ENCODE measurements at regions not wholly inside any gene's neighbourhood (a gene's known extent, or its start where the extent isn't known, plus 50 kb on each side); places are given as distances from the start of the nearest gene placed in this dataset.

DNA sequence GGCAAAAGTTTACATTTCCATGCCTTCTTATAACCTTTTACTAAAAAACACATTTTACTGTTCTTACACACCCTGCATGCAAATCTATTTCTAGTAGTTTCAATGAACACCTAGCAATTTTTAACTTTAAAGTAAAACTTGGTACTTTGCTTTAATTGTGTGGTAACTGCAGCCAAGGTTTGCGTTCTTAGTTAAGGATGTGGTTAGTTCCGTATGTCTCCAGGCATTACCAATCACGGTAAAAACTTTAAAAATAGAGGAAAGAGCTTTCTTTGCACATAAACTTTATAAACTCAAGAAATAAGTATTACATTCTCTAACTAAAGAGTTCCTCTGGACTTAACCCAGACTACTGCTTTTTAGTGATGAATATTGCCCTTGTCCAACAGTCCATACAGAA is 795.2 kb downstream of the SLC16A7 start:
- no peak for DNase-seq

DNA sequence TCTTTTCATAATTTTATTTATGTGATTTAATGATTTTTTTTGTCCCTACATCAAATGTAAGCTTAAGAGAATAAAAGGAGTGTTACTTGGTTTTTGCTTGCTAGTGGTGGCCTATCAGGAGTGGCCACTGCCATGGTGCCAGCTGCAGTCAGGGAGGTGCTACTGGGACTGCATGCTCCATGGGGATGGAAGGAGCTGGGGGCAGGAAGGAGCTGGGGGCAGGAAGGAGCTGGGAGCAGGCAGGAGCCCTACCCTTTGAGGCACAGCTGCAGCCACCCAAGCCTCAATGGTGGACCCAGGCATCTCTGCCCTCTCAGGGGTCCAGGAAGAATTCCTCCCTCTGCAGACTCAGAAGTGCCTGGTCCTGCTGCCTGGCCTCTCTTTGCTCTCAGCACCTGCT is 796.0 kb downstream of the SLC16A7 start:
- DNase-seq = no peak

DNA sequence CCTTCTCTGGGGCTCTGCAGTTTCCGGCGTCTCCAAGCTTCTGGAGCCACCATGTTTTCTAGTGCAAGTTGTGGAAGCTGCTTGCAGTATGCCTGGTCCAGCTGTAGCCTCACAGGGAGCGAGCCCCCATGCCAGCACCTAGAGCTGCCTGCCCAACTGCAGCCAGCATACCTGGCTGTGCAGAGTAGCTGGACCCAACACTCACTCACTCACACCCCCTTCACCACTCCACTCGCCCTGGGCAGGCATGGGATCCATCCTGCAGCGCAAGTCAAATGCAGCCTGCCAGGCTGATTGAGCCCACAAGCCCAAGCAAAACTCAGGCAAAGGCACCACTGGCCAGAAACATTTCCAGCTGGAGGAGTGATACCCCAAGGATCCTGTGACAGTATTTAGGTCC is 797.3 kb downstream of the SLC16A7 start:
- DNase-seq = no peak

DNA sequence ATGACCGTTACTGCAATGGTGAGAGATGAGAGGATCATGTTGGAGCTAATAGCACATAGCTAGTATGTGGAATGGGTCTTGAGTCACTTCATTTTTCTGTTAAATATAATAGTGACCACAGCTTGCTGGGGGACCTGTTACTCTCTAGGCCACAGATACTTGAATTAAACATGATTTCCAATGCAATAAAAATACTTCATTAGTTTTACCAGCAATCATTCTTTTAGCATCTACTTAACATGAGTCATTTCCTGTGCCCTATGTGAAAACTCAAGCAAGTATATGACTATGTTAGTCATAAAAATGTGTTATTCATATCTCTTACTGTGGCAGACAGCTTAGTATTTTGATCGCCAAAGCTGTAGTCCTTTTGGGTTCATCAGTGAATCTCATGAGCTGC is 798.8 kb downstream of the SLC16A7 start:
- DNase-seq = no peak

DNA sequence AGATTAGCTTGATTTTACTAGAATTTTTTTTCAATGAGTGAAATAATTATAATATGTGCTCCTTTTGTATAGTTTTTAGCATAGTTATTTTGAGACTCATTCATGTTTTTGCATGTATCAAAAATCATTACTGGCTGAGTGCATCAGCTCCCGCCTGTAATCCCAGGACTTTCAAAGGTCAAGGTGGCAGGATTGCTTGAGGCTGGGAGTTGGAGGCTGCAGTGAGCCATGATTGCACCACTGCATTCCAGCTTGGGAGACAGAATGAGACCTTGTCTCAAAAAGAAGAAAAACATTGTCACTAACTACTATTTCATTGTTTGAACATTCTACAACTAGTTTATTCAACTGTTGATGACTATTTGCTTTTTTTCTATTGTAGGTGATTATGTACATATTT is 802.7 kb downstream of the SLC16A7 start:
- DNase-seq = no peak

DNA sequence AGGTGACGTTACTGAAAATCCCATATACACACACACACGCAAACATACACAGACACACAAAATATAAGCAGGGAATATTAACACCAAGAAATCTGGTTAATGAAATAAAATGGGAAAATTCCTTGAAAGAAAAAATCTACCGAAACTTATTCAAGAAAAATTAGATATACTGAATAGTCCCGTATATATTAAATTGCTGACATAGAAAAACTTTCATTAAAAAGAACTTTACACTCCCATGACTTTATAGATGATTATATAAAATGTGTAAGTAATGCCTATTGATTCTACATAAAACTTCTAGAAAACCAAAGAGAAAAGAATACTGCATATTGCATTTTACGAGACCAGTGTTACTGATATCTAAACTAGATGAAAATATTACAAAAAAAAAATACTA is 803.2 kb downstream of the SLC16A7 start:
- DNase-seq = no peak

DNA sequence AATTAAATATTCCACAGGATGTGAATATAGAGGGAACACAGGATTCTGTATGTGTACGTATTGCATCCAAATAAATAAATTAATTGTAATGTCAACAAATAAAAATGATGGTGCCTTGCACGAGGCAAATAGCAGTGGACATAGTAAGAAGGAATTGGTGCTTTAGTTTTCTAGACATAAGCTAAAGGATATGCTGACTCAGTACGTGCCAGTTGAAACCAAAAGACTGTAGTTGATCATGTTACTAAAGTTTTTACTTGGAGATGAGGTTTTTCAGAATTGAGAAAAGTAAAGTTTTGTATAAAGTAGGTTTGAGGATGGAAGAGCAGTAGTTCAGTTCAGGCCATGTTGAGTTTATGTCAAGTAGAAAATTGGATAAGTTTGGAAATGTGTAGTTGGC is 807.2 kb downstream of the SLC16A7 start:
- DNase-seq = no peak

DNA sequence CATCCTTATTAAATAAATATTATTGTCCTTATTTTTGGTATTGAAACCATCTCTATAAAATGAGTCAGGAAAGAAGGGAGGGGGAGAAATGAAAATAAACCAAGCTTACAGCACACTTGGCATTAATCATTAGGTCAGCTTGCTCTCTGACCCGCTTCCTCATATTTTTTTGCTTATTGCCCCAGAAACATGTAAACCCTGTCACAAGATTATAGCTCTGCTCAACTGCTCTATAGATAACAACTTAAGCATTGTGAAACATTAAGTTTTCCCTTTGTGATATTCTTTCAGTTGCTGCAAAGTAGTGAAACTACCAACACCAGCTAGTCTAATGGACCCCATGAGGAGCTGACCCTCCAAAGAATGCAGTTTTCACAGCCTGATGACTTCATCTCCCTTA is 819.5 kb downstream of the SLC16A7 start:
- DNase-seq = no peak

DNA sequence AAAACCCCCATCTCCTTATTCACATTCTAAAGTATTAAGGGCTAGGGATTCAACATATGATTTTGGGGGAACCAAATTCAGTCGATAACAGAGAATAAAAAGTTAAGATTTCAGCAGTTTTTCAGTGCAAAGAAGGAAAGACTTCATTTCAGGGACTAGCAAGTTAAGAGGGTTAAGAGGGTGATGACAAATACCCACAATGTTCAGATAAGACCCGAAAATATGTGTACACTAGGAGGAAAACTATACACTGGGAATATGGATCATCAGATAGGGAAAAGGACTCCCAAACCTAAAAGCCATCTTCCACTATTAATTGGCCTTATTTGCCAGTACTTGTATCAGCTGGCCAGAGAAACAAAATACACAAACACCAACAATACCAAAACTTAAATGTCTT is 824.2 kb downstream of the SLC16A7 start:
- no peak for DNase-seq

DNA sequence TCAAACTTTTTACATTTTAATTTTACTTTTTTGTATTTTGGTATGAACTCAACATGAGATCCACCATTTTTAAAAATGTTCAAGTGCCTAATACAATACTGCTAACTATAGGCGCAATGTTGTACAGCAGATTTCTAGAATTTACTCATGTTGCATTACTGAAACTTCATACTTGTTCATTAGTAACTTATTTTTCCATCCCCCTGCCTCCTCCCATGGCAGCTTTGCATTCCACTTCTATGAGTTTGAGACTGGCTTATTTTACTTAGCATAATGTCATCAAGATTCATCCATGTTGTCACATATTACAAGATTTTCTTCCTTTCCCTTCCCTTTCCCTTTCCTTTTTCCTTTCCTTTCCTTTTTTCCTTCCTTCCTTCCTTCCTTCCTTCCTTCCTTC is 825.9 kb downstream of the SLC16A7 start:
- no peak for DNase-seq

DNA sequence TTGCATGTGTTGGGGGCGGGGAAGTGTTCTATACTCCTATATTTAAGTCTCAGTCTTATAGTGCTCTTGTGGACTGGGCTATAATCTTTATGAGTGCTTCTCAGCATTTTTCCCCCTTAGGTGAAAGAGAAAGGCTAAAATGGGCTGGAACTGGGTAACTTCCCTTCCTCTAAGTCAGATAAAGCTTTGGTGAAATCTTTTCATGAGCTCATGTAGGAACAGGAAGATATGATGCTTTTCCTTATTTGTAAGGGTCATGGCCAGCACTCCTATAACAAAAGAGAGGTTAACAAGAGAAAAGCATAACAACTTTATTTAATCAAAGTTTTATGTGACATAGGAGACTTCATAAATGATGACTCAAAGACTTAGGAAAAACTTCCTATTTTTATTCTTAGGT is 841.5 kb downstream of the SLC16A7 start:
- no peak for DNase-seq

DNA sequence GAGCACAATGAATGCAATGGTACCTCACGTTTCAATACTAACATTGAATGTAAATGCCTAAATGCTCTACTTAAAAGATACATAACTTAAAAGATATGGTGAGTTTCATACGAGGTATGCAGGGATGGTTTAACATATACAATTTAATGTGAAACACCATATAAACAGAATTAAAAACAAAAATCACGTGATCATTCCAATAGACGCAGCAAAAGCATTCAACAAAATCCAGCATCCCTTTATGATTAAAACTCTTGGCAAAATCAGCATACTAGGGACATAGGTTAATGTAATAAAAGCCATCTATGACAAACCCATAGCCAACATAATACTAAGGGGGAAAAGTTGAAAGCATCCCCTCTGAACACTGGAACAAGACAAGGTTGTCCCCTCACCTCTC is 845.7 kb downstream of the SLC16A7 start:
- DNase-seq = no peak

DNA sequence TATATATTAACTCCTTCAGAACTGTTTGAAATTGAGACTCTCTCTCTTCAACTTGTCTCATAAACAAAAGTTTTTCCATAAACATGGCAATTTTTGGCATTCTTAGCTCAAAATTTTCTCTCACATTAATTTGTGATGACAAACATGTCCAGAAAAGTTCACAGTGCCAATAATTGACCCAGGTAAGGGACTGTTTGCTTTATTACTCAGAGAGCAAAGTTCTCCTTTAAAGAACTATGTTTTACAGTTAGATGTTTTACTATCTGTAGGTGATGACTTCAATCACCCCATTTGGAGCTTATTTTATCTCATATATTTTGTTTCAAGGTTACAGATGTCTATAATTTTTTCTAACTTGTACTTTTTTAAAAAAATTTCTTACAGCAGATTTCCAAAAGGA is 855.6 kb downstream of the SLC16A7 start:
- DNase-seq = no peak

DNA sequence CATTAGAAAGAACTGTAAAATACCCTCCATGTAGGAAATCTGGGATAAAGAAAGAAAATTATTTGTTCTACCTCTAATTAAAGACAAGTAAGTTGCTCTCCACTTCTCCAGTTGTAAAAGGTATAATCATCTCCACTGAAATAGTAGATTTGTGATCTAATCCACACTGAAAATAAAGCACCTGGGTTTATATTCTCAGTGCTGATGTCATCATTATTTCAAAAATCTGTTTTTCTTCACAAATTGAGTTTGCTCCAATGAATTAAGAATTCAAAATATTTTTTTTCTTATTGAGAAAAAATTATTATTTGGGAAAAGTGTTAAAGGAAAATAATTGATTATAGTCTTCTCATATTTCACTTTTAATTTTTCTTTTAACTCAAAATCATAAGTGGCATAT is 869.2 kb downstream of the SLC16A7 start:
- no peak for DNase-seq

DNA sequence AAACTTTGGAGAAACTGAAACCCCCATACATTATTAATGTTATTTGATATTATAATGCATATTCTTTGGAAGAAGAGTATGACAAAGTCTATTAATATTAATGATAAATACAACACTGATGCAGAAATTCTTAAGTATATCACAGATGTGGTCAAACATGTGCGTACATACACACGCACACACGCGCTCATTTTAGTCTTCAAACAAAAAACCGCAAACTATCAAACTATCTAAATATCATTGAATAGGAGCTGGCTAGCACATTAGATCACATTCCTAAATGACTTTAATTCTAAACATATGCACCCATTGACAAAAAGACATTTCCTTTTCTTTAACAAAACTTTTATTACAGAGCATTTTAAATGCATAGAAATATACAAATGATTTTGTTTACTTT is 872.7 kb downstream of the SLC16A7 start:
- DNase-seq = no peak

DNA sequence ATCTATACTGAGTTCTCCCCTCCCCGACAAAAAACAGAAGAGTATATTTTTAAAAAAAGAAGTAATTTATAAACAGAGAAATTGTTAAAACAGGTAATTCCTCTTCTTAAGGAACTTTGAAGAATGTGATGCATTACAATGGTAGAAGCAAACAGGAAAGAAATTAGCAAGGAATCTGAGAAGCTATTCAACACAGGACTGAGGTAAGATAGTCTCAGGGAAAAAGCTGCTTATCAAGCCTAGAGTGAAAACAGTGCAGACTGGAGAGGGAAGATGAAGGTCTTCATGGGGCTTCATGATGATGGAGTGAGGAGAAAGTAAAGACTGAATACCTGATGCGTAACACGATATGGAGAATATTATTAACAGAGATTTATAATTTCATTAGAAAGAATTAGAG is 880.0 kb downstream of the SLC16A7 start:
- DNase-seq = no peak

DNA sequence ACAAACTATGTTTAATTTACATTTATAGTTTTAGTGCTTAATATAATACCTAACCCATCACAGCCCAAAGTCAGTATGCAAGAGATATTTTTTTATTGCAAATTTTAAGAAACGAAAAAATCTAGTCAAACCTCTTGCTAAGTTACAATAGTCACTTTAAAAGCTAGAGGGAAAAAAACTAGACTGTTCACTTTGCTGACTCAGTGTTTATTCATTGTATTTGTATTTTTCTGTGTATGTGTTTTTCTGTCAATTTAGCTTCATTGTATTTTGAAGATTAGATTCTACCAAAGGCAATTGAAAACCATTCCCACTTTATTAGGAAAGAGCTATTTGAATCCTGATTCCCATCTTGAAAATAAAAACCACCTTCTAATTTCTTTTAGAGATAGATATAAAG is 891.5 kb downstream of the SLC16A7 start:
- DNase-seq = no peak

DNA sequence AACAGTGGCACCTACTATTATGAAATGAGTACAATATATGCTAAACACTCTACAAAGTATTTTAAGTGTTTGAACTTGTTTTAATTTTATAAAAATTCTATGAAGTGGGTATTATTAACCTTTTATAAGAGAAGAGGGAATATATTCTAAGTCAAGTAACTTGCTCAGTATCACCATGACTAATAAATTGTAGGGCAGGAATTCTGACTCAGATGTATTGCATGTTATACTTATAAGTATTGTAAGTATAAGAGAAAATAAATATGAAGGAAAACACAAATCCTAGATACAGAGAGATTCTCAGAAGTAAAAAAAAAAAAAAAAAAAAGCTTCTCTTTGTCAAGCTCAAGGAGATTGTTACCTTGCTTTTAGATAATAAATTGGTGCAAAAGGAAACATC is 893.2 kb downstream of the SLC16A7 start:
- no peak for DNase-seq

DNA sequence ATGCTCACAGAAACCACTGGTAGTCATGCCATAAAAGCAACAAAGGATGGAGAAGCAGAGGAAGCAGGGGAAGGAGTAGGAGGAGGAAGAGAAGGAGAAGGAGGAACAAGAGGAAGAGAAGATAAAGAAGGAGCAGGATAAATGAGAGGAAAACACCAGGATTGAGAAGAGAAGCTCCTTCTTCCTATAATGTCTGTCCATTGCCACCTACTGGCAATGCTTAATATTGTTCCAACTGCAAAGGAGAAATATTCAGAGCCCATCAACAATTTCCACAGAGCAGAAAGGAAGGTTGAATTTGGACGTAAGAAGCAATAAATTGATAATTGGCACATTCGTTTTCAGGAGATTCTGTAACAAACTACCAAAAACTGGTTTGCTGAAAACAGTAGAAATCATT is 898.4 kb downstream of the SLC16A7 start:
- no peak for DNase-seq

DNA sequence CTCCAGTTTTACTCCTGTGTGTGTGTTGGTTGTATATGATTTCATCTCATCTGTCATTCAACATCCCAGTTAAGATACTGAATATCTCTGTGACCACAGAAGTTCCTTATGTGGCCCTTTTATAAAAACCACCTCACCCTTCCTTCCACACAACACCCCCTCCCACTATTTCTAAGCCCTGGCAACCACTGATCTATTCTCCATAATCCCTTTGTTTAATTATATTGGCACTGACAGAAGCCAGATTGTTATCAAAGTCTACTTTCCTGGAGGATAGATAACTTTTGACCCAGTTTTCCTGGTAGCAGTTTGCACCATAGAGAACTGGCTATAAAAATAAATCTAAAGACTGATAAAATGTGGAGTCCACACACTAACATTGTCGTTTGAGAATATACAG is 902.8 kb downstream of the SLC16A7 start:
- no peak for DNase-seq

DNA sequence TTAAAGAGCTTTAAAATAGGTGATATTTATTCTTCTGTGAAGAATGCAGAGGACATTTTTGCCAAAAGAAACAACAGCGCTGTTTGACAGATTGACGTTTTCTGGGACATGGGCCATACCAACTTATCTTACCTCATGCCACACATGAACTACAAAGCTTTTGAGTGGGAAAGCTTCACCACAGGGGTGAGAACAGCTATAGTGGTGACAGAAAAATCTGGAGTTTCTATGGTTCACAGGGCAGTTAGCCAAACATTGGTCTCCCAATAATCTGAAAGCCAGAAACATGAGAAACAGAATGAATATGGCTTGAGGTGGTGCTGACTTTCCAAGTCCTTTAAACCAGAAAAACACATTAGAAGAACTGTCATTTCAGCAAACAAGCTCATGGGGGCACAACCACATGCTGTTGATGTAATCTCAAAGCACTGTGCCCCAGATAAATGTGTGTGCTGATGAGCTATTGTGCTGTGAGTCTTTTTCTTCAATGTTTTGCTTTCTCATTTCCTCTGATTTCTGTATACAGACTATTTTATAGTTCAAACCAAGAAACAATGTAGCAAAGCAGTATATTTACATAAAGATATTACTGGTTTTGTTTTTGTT is 905.4 kb downstream of the SLC16A7 start:
- no peak for DNase-seq

DNA sequence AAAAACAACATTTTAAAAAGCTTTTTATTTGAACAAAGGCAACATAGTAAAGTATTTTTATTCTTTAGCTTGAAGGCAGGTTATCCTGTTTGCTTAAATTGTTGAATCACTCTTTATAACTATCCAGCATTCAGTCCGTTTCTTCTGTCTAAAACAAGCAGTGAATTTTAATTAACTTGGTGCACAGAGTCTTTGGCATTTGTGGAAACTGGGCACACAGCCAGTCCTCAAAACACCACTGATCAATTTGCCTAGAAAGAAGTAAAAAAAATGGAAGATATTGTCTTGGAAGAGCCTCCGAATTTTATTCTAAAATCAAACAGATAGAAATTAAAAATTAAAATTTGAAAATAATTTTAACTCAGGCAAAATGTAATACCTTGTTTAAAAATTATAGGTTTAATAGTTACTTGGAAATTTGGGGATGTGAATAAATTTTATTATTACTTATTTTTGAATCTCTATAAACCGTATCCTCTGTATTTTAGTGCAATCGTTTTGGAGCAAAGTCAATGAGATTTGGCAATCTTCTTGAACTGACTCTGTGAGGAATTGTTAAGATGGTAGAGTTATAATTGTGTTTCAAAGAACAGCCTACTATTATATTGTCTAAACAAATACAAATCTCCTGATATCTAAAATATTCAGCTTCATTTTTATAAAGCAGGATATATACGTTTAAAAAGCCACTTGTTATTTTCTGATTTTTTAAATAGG is 927.0 kb downstream of the SLC16A7 start:
- no peak for DNase-seq

DNA sequence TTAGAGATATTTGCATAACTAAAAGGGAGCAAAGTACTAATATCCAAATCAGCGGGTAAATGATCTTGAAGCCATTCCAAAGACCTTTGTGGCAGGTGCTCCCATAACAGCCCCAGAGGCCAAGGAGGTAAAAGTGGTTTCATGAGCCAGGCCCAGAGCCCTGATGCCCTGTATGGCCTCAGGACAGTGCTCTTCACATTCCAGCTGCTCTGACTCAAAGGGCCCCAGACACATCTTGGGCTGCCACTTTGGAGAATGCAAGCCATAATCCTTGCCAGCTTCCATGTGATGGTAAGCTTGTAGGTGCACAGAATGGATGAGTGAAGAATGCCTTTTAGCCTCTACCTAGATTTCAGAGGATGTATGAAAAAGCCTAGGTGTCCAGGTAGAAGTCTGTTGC is 933.4 kb downstream of the SLC16A7 start:
- DNase-seq = no peak

DNA sequence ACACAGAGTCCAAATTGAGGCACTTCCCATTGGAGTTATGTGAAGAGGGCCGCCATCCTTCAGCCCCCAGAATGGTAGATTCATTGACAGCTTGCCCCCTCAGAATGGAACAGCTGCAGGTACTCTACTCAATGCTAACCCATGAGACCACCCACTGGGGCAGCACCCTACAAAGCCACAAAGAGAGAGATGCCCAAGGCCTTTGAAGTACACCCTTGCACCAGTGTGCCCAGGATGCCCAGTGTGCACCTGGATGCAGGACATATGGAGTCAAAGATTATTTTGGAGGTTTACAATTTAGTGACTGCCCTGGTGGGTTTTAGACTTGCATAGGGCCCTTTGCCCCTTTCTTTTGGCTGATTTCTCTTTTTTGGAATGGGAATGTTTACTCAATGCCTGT is 933.9 kb downstream of the SLC16A7 start:
- DNase-seq = no peak

DNA sequence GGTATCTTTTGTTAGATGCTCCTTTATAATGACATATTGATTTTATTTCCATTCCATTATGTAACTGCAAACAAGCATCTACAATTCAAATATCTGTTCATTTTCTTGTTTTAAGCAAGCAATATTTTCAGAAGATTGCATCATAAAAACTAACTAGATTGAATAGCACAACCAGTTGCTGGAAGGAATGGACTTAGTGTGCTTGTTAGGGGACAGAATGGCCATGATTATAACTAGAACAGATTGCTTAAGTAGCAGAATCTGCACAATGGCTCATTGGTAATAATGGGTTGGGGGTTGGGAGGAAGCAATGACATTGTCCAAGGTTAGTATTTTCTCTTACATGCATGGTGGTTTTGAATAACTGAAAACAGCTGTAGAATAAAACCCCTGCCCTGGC is 939.5 kb downstream of the SLC16A7 start:
- no peak for DNase-seq
